Activated CD4-positive, alpha-beta T cell treated with anti-CD3 and anti-CD28 coated beads for 48 hours (primary cell): ENCODE measurements at regions not wholly inside any gene's neighbourhood (a gene's known extent, or its start where the extent isn't known, plus 50 kb on each side); places are given as distances from the start of the nearest gene placed in this dataset.

Source experiments
- DNase-seq: peaks from one replicate; pipeline ENCODE4 v3.0.0-alpha.2; 2020

- no peak for DNase-seq
Observed at GRCh38 chr4:145231906-145232700, 51.7 kb upstream of the OTUD4 start.

- no peak for DNase-seq
Observed at GRCh38 chr4:145230726-145231125, 50.3 kb upstream of the OTUD4 start.
